A549 (cell line): ENCODE measurements at regions not wholly inside any gene's neighbourhood (a gene's known extent, or its start where the extent isn't known, plus 50 kb on each side); places are given as distances from the start of the nearest gene placed in this dataset.

Experiments
- ATAC-seq, 2 experiments: fragments of 200-7000 bp in 1 of 2; fragments of >200 bp in 1 of 2; cut with Nextera tagmentation in 1 of 2; cut with Tn5 transposase in 1 of 2; 3 replicates each; pipeline versions ENCODE4 v1.8.0 to v1.9.1; 2018 to 2020; ENCODE audit warnings: mild to moderate bottlenecking in 1 of 2, moderate library complexity in 1 of 2
- CTCF ChIA-PET: fragments of 300-600 bp; sonication (Branson Sonifier 250); formaldehyde crosslinking; extraction: SDS; loops from one replicate; lab custom pipeline; 2021; ENCODE audit warnings: antibody characterized with exemption, inconsistent platforms; lab: Yijun Ruan, JAX
- POLR2A ChIA-PET: fragments of 350-600 bp; formaldehyde crosslinking; extraction: SDS; loops from one replicate; lab custom pipeline; 2021; ENCODE audit warnings: antibody characterized with exemption, inconsistent platforms; lab: Yijun Ruan, JAX
- DNase-seq, 2 experiments: peaks; one replicate each; pipeline versions ENCODE4 v3.0.0 to v3.0.0-alpha.2; 2011 to 2016; ENCODE audit warnings: low read depth in 1 of 2, low spot score in 1 of 2
- FAIRE-seq: peaks from 2 replicates; lab custom pipeline; 2011; peaks lifted over from hg19 to GRCh38; lab: Jason Lieb, UNC
- H3K27ac ChIP-seq, 2 experiments: fragments of >200 bp; sonication (Bioruptor Twin); formaldehyde crosslinking; 3 replicates each; pipeline ENCODE4 v1.5.1; 2016 to 2017
- H3K4me1 ChIP-seq: fragments of >200 bp; sonication (Bioruptor Twin); formaldehyde crosslinking; 3 replicates; pipeline ENCODE4 v1.6.1; 2016
- H3K4me2 ChIP-seq: fragments of >200 bp; sonication (Bioruptor Twin); formaldehyde crosslinking; 3 replicates; pipeline ENCODE4 v1.6.1; 2016
- H3K4me3 ChIP-seq: fragments of >200 bp; sonication (Bioruptor Twin); formaldehyde crosslinking; 3 replicates; pipeline ENCODE4 v1.5.1; 2016
- H3K9me3 ChIP-seq: fragments of >200 bp; sonication (Bioruptor Twin); formaldehyde crosslinking; 3 replicates; pipeline ENCODE4 v1.6.1; 2016
- CBX8 ChIP-seq: fragments of 200-600 bp; sonication (generic); IDR thresholded peaks from 2 replicates; pipeline ENCODE4 v1.6.1; 2016
- CEBPB ChIP-seq, 2 experiments: fragments of >200 bp in 1 of 2; sonication (Bioruptor Twin) in 1 of 2; formaldehyde crosslinking in 1 of 2; IDR thresholded peaks; 2 replicates each; pipeline ENCODE4 v1.6.1; 2012 to 2016
- CHD4 ChIP-seq: fragments of 200-600 bp; sonication (generic); IDR thresholded peaks from 2 replicates; pipeline ENCODE4 v1.6.1; 2016; ENCODE audit warnings: antibody characterized with exemption, mild to moderate bottlenecking, borderline replicate concordance
- EHF ChIP-seq: fragments of 250-450 bp; sonication (Bioruptor Pico); IDR thresholded peaks from 2 replicates; pipeline ENCODE4 v1.5.0; 2020; ENCODE audit warnings: mild to moderate bottlenecking
- EHMT2 ChIP-seq: fragments of 200-600 bp; sonication (generic); IDR thresholded peaks from 2 replicates; pipeline ENCODE4 v1.6.1; 2016; ENCODE audit warnings: antibody characterized with exemption, low read depth, mild to moderate bottlenecking, moderate library complexity
- EP300 ChIP-seq, 2 experiments: fragments of >200 bp; sonication (Bioruptor Twin); formaldehyde crosslinking; IDR thresholded peaks; 2 replicates in 1 of 2; 3 replicates in 1 of 2; pipeline ENCODE4 v1.6.1; 2016 to 2017
- ESRRA ChIP-seq: fragments of 150-350 bp; IDR thresholded peaks from 2 replicates; pipeline ENCODE4 v1.6.1; 2014; ENCODE audit warnings: mild to moderate bottlenecking, low read length, borderline replicate concordance
- FOXS1 ChIP-seq: fragments of 250-450 bp; sonication (Bioruptor Pico); IDR thresholded peaks from 2 replicates; pipeline ENCODE4 v1.5.0; 2020; ENCODE audit warnings: mild to moderate bottlenecking, moderate library complexity
- HEYL ChIP-seq: fragments of 250-450 bp; sonication (Bioruptor Pico); IDR thresholded peaks from 2 replicates; pipeline ENCODE4 v1.8.0; 2021; ENCODE audit warnings: mild to moderate bottlenecking, moderate library complexity
- HOXB13 ChIP-seq: fragments of 250-450 bp; sonication (Bioruptor Pico); IDR thresholded peaks from 2 replicates; pipeline ENCODE4 v1.5.0; 2020; ENCODE audit warnings: low read depth, mild to moderate bottlenecking, moderate library complexity
- HOXB5 ChIP-seq: fragments of 250-450 bp; sonication (Bioruptor Pico); IDR thresholded peaks from 2 replicates; pipeline ENCODE4 v1.5.0; 2020; ENCODE audit warnings: mild to moderate bottlenecking, moderate library complexity
- JUN ChIP-seq, 2 experiments: fragments of >200 bp; sonication (Bioruptor Twin); formaldehyde crosslinking; IDR thresholded peaks; 2 replicates in 1 of 2; 3 replicates in 1 of 2; pipeline ENCODE4 v1.6.1; 2016 to 2017
- KDM1A ChIP-seq: fragments of 200-600 bp; sonication (generic); IDR thresholded peaks from 2 replicates; pipeline ENCODE4 v1.6.1; 2016; ENCODE audit warnings: low read depth, mild to moderate bottlenecking
- MAFK ChIP-seq: fragments of 450-650 bp; IDR thresholded peaks from 2 replicates; pipeline ENCODE4 v1.6.1; 2014; ENCODE audit not compliant: partially characterized antibody
- MAZ ChIP-seq: fragments of 150-350 bp; IDR thresholded peaks from 2 replicates; pipeline ENCODE4 v1.6.1; 2014; ENCODE audit warnings: antibody characterized with exemption, low read depth, low read length, borderline replicate concordance
- MYC ChIP-seq: IDR thresholded peaks from 2 replicates; pipeline ENCODE4 v1.6.1; 2012; ENCODE audit warnings: mild to moderate bottlenecking, inconsistent platforms, low read length, improper control_type of control experiment, borderline replicate concordance
- NFE2L2 ChIP-seq: fragments of 150-350 bp; conservative IDR thresholded peaks from 2 replicates; pipeline ENCODE4 v1.6.1; 2014; ENCODE audit warnings: low read length
- NPAS2 ChIP-seq: fragments of 250-450 bp; sonication (Bioruptor Pico); IDR thresholded peaks from 2 replicates; pipeline ENCODE4 v1.8.0; 2022; ENCODE audit warnings: mild to moderate bottlenecking, moderate library complexity, borderline replicate concordance
- PHF8 ChIP-seq: fragments of 200-600 bp; sonication (generic); IDR thresholded peaks from 2 replicates; pipeline ENCODE4 v1.6.1; 2016; ENCODE audit warnings: low read depth, mild to moderate bottlenecking, antibody characterized with exemption, moderate library complexity, borderline replicate concordance
- RCOR1 ChIP-seq: fragments of 150-350 bp; IDR thresholded peaks from 2 replicates; pipeline ENCODE4 v1.6.1; 2014; ENCODE audit warnings: antibody characterized with exemption, low read length, low read depth
- RNF2 ChIP-seq: fragments of 200-600 bp; sonication (generic); IDR thresholded peaks from 2 replicates; pipeline ENCODE4 v1.6.1; 2016; ENCODE audit warnings: low read depth, mild to moderate bottlenecking, antibody characterized with exemption, moderate library complexity, borderline replicate concordance
- SREBF2 ChIP-seq: fragments of 450-650 bp; IDR thresholded peaks from 2 replicates; pipeline ENCODE4 v1.6.1; 2014; ENCODE audit warnings: mild to moderate bottlenecking, moderate library complexity
- TFCP2L1 ChIP-seq: fragments of 250-450 bp; sonication (Bioruptor Pico); IDR thresholded peaks from 2 replicates; pipeline ENCODE4 v1.5.0; 2021; ENCODE audit warnings: mild to moderate bottlenecking
- ZFP36 ChIP-seq: fragments of 450-650 bp; IDR thresholded peaks from 2 replicates; pipeline ENCODE4 v1.6.1; 2014; ENCODE audit warnings: borderline replicate concordance; ENCODE audit not compliant: partially characterized antibody
- ZNF302 ChIP-seq: fragments of 250-450 bp; sonication (Bioruptor Pico); IDR thresholded peaks from 2 replicates; pipeline ENCODE4 v1.9.0; 2021; ENCODE audit warnings: inconsistent platforms, mild to moderate bottlenecking, moderate library complexity
- ZSCAN20 ChIP-seq: fragments of 250-450 bp; sonication (Bioruptor Pico); IDR thresholded peaks from 2 replicates; pipeline ENCODE4 v1.8.0; 2022; ENCODE audit warnings: mild to moderate bottlenecking, moderate library complexity
- WGBS: methylation state at CpG from one replicate; pipeline ENCODE4 v1.1.6; 2017; ENCODE audit errors: missing lambda C conversion rate; 5-methylcytosine and 5-hydroxymethylcytosine counted together
- TF ChIP-seq, protein P1 (sequence below): fragments of 250-450 bp; sonication (Bioruptor Pico); IDR thresholded peaks from 2 replicates; pipeline ENCODE4 v1.5.0; 2020; ENCODE audit warnings: low read depth, mild to moderate bottlenecking, moderate library complexity
- TF ChIP-seq, protein P2 (sequence below): fragments of 250-450 bp; sonication (Bioruptor Pico); IDR thresholded peaks from 2 replicates; pipeline ENCODE4 v1.5.0; 2021; ENCODE audit warnings: mild to moderate bottlenecking, moderate library complexity, borderline replicate concordance
- TF ChIP-seq, protein P3 (sequence below): fragments of >200 bp; sonication (Bioruptor Twin); formaldehyde crosslinking; IDR thresholded peaks from 2 replicates; pipeline ENCODE4 v1.6.1; 2016

GRCh38 chr6:130677766-130678165 lies 149.4 kb upstream of the SMLR1 start:
- Histone ChIP-seq H3K4me3 (no peak overlapping the region), H3K4me1 (no peaks in the 10 kb centered on the region), H3K4me2 (no peak overlapping the region), H3K9me3 (no peaks in the 10 kb centered on the region), H3K27ac (no peak overlapping the region)
- ChIA-PET CTCF (no interaction called here), POLR2A (no interaction called here)
- no peak for ATAC-seq
- no peak for FAIRE-seq
- DNase-seq: no peak
- WGBS: 10% methylated on average over 3 of the region's 3 CpGs
- TF ChIP-seq MYC (no peak), MAFK (no peak), RNF2 (no peak), HOXB5 (CRISPR knock-in tag) (no peak), RCOR1 (no peak), ESRRA (no peak), CEBPB (IDR thresholded peaks at IDR 0.05) (no peak), KDM1A (no peak), PHF8 (no peak), EP300 (IDR thresholded peaks at IDR 0.05) (no peak), CBX8 (no peak), MAZ (no peak), ZNF302 (no peak), EHMT2 (no peak), EHF (CRISPR knock-in tag) (no peak), TFCP2L1 (no peak), NPAS2 (no peak), SREBF2 (no peak)
- TF ChIP-seq, protein P1, sequence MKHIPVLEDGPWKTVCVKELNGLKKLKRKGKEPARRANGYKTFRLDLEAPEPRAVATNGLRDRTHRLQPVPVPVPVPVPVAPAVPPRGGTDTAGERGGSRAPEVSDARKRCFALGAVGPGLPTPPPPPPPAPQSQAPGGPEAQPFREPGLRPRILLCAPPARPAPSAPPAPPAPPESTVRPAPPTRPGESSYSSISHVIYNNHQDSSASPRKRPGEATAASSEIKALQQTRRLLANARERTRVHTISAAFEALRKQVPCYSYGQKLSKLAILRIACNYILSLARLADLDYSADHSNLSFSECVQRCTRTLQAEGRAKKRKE (CRISPR knock-in tag): no peak
- TF ChIP-seq, protein P2, sequence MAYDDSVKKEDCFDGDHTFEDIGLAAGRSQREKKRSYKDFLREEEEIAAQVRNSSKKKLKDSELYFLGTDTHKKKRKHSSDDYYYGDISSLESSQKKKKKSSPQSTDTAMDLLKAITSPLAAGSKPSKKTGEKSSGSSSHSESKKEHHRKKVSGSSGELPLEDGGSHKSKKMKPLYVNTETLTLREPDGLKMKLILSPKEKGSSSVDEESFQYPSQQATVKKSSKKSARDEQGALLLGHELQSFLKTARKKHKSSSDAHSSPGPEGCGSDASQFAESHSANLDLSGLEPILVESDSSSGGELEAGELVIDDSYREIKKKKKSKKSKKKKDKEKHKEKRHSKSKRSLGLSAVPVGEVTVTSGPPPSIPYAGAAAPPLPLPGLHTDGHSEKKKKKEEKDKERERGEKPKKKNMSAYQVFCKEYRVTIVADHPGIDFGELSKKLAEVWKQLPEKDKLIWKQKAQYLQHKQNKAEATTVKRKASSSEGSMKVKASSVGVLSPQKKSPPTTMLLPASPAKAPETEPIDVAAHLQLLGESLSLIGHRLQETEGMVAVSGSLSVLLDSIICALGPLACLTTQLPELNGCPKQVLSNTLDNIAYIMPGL (CRISPR knock-in tag): no peak

GRCh38 chr6:130679684-130680083 lies 147.5 kb upstream of the SMLR1 start:
- Histone ChIP-seq H3K4me2 (no peak overlapping the region), H3K4me1 (no peaks in the 10 kb centered on the region), H3K4me3 (no peak overlapping the region), H3K9me3 (no peaks in the 10 kb centered on the region), H3K27ac (no peak overlapping the region)
- 23% methylated on average over 2 of the region's 2 CpGs for WGBS
- DNase-seq: no peak
- ChIA-PET POLR2A (no interaction called here), CTCF (interaction anchor here (1.3 kb wide), 1 partner anchor 79 kb away, joined by 3 read pairs; no protein-coding TSS in a partner anchor)
- ATAC-seq: no peak
- TF ChIP-seq HEYL (CRISPR knock-in tag) (no peak), RCOR1 (no peak), NFE2L2 (no peak), ZSCAN20 (CRISPR knock-in tag) (no peak), TFCP2L1 (no peak), JUN (IDR thresholded peaks at IDR 0.05) (no peak), ZFP36 (no peak), CHD4 (no peak), HOXB13 (no peak), SREBF2 (no peak), FOXS1 (no peak), NPAS2 (no peak)
- TF ChIP-seq, protein P1 (CRISPR knock-in tag): no peak
- TF ChIP-seq, protein P3, sequence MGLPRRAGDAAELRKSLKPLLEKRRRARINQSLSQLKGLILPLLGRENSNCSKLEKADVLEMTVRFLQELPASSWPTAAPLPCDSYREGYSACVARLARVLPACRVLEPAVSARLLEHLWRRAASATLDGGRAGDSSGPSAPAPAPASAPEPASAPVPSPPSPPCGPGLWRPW: no peak
- no peak for FAIRE-seq
